ENCODE measurements at regions not wholly inside any gene's neighbourhood (a gene's known extent, or its start where the extent isn't known, plus 50 kb on each side); places are given as distances from the start of the nearest gene placed in this dataset.

- Histone ChIP-seq H3K9me3 (no peaks in the 10 kb centered on the region), H3K4me3 (no peak overlapping the region), H3K36me3 (no peaks in the 10 kb centered on the region), H3K4me1 (no peaks in the 10 kb centered on the region), H3K27ac (no peak overlapping the region), H3K27me3 (no peaks in the 10 kb centered on the region)
- no peak for TF ChIP-seq CTCF (IDR thresholded peaks at IDR 0.05)
- DNase-seq (ENCODE audit: low spot score), result no peak
Observed at GRCh38 chr11:90722552-90723190, 499.8 kb upstream of the CHORDC1 start.

GRCh38 chr11:90717522-90717921 is 494.7 kb upstream of the CHORDC1 start:
- peaks cover 3 to 10% of the 10 kb centered on the region in 2 donors for H3K9me3 ChIP-seq
- no peak for TF ChIP-seq CTCF (IDR thresholded peaks at IDR 0.05)
- H3K36me3 ChIP-seq, result no peaks in the 10 kb centered on the region
- no peaks in the 10 kb centered on the region for H3K27me3 ChIP-seq
- H3K4me1 ChIP-seq, result no peaks in the 10 kb centered on the region
- no peak for DNase-seq (ENCODE audit: low spot score)
- no peak overlapping the region for H3K4me3 ChIP-seq
- no peak overlapping the region for H3K27ac ChIP-seq

GRCh38 chr11:90705661-90706060 is 482.8 kb upstream of the CHORDC1 start:
- Histone ChIP-seq H3K4me3 (no peak overlapping the region), H3K4me1 (no peaks in the 10 kb centered on the region), H3K27me3 (no peaks in the 10 kb centered on the region), H3K27ac (no peak overlapping the region), H3K36me3 (no peaks in the 10 kb centered on the region), H3K9me3 (no peaks in the 10 kb centered on the region)
- no peak for TF ChIP-seq CTCF (IDR thresholded peaks at IDR 0.05)
- DNase-seq (ENCODE audit: low spot score), result no peak

GRCh38 chr11:90704510-90704909 is 481.7 kb upstream of the CHORDC1 start:
- no peak overlapping the region for H3K27ac ChIP-seq
- no peak overlapping the region for H3K4me3 ChIP-seq
- H3K27me3 ChIP-seq, result no peaks in the 10 kb centered on the region
- no peaks in the 10 kb centered on the region for H3K36me3 ChIP-seq
- no peak for DNase-seq (ENCODE audit: low spot score)
- no peaks in the 10 kb centered on the region for H3K9me3 ChIP-seq
- TF ChIP-seq CTCF (IDR thresholded peaks at IDR 0.05), result no peak
- H3K4me1 ChIP-seq, result no peaks in the 10 kb centered on the region

- no peaks in the 10 kb centered on the region for H3K36me3 ChIP-seq
- H3K27ac ChIP-seq, result no peak overlapping the region
- H3K4me1 ChIP-seq, result no peaks in the 10 kb centered on the region
- no peak overlapping the region for H3K4me3 ChIP-seq
- DNase-seq (ENCODE audit: low spot score), result no peak
- no peak for TF ChIP-seq CTCF (IDR thresholded peaks at IDR 0.05)
- H3K9me3 ChIP-seq, result no peaks in the 10 kb centered on the region
- H3K27me3 ChIP-seq, result no peaks in the 10 kb centered on the region
Observed at GRCh38 chr11:90701716-90702115, 478.9 kb upstream of the CHORDC1 start.

GRCh38 chr11:90700789-90701439 is 478.1 kb upstream of the CHORDC1 start:
- no peak overlapping the region for H3K27ac ChIP-seq
- DNase-seq (ENCODE audit: low spot score), result no peak
- H3K9me3 ChIP-seq, result no peaks in the 10 kb centered on the region
- no peak for TF ChIP-seq CTCF (IDR thresholded peaks at IDR 0.05)
- H3K4me1 ChIP-seq, result no peaks in the 10 kb centered on the region
- H3K4me3 ChIP-seq, result no peak overlapping the region
- H3K36me3 ChIP-seq, result no peaks in the 10 kb centered on the region
- H3K27me3 ChIP-seq, result no peaks in the 10 kb centered on the region

Data from right atrium auricular region (tissue), 2 donors.